Gastrocnemius medialis (tissue), 4 donors: ENCODE measurements at regions not wholly inside any gene's neighbourhood (a gene's known extent, or its start where the extent isn't known, plus 50 kb on each side); places are given as distances from the start of the nearest gene placed in this dataset.

Experiments used
- POLR2A ChIP-seq, 2 donors: fragments of 450-650 bp; IDR thresholded peaks; one replicate each; pipeline ENCODE4 v1.6.1; 2017; ENCODE audit warnings: antibody characterized with exemption in 2 of 2, mild to moderate bottlenecking in 2 of 2, moderate library complexity in 2 of 2
- TF ChIP-seq, protein P1 (sequence below), 5 experiments: fragments of 450-650 bp in 3 of 5; fragments of 200-600 bp in 2 of 5; sonication (generic) in 2 of 5; IDR thresholded peaks in 4 of 5; conservative IDR thresholded peaks in 1 of 5; 1 replicate in 4 of 5; 2 replicates in 1 of 5; pipeline ENCODE4 v1.5.1; 2016 to 2019; ENCODE audit warnings: antibody characterized with exemption in 5 of 5, mild to moderate bottlenecking in 3 of 5, moderate library complexity in 3 of 5

DNA sequence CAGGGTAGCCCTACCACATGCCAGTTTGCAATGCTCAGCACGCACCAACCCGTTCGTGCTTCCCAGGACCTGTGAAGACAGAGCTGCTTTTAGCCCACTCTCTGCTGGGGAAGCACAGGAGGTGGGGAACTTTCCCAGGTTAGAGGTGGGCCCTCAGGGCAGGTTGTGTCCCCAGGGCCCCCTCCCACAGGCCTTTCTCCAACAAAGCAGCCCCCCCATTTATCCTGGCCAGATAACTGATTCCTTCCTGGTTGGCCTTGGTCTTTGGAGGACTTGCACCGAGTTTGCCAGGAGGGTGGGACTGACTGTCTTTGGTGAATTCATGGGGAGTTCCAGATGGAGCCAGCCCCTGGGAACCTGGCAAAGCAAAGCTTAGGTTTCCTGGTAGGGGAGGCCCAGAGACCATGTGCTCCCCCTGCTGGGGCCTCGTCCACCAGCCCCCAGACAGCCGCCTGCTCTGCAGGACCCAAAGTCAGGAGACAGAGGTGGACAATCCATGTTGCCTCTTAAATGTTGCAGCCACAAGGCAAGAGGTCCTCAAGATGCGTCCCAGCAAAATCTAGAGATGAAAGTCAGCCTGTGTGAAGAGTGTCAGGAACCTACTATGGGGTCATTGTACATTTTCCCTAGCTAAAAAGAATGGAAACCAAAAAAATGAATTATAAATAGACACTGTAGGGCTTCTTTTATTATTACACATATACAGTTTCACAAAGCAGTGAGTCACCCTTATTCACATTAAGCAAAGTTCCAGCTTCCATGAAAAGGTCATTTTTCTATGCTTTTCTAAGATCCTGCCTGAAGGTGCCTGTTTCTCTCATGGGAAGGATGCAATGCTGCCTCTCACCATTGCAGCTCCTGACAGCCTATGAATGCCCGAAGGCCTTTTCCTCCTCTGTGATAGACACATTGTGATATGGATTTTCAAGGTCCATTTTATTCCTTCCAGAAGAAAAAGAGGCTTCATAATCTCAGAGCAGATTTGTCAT lies 497.8 kb downstream of the PREX1 start:
- TF ChIP-seq, protein P1, sequence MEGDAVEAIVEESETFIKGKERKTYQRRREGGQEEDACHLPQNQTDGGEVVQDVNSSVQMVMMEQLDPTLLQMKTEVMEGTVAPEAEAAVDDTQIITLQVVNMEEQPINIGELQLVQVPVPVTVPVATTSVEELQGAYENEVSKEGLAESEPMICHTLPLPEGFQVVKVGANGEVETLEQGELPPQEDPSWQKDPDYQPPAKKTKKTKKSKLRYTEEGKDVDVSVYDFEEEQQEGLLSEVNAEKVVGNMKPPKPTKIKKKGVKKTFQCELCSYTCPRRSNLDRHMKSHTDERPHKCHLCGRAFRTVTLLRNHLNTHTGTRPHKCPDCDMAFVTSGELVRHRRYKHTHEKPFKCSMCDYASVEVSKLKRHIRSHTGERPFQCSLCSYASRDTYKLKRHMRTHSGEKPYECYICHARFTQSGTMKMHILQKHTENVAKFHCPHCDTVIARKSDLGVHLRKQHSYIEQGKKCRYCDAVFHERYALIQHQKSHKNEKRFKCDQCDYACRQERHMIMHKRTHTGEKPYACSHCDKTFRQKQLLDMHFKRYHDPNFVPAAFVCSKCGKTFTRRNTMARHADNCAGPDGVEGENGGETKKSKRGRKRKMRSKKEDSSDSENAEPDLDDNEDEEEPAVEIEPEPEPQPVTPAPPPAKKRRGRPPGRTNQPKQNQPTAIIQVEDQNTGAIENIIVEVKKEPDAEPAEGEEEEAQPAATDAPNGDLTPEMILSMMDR (IDR thresholded peaks at IDR 0.05 in 4 of 5, conservative IDR thresholded peaks at IDR 0.05 in 1 of 5) = peak in 1 of 5 experiments; percentile 16
- no peak for TF ChIP-seq POLR2A (IDR thresholded peaks at IDR 0.05)
